MM.1S (cell line): ENCODE measurements at regions not wholly inside any gene's neighbourhood (a gene's known extent, or its start where the extent isn't known, plus 50 kb on each side); places are given as distances from the start of the nearest gene placed in this dataset.
"Not testable (repeated sequence)": the region's sequence is repeated elsewhere in the genome, so short reads cannot be mapped to it uniquely, and the experiment has no call there.

Experiments used
- DNase-seq: peaks from one replicate; pipeline ENCODE4 v3.0.0-alpha.2; 2015
- H2AFZ ChIP-seq: fragments of 300-600 bp; sonication (generic); 2 replicates; pipeline ENCODE4 v1.6.0; 2016; ENCODE audit warnings: antibody characterized with exemption, low read length
- H3F3A ChIP-seq: fragments of 300-600 bp; sonication (generic); 2 replicates; pipeline ENCODE4 v1.6.1; 2016; ENCODE audit warnings: mild to moderate bottlenecking, antibody characterized with exemption, low read length, moderate library complexity, mixed read lengths; ENCODE audit not compliant: insufficient read depth
- H3K27ac ChIP-seq: fragments of 300-600 bp; sonication (generic); 2 replicates; pipeline ENCODE4 v1.5.1; 2016; ENCODE audit warnings: mild to moderate bottlenecking, low read length
- H3K27me3 ChIP-seq: fragments of 300-600 bp; sonication (generic); replicated peaks from 2 replicates; pipeline ENCODE4 v1.6.0; 2016; ENCODE audit warnings: low read length; ENCODE audit not compliant: insufficient read depth
- H3K36me3 ChIP-seq: fragments of 300-600 bp; sonication (generic); replicated peaks from 2 replicates; pipeline ENCODE4 v1.6.1; 2016; ENCODE audit warnings: mild to moderate bottlenecking, low read length, mixed read lengths; ENCODE audit not compliant: insufficient read depth
- H3K4me1 ChIP-seq: fragments of 300-600 bp; sonication (generic); 2 replicates; pipeline ENCODE4 v1.6.1; 2016; ENCODE audit warnings: low read length, mixed read lengths
- H3K4me2 ChIP-seq: fragments of 300-600 bp; sonication (generic); 2 replicates; pipeline ENCODE4 v1.6.0; 2016; ENCODE audit warnings: low read depth, low read length
- H3K4me3 ChIP-seq: fragments of 300-600 bp; sonication (generic); 2 replicates; pipeline ENCODE4 v1.5.1; 2016; ENCODE audit warnings: low read length, mixed read lengths
- H3K79me2 ChIP-seq: fragments of 300-600 bp; sonication (generic); 2 replicates; pipeline ENCODE4 v1.6.1; 2016; ENCODE audit warnings: mixed run types, low read length, mixed read lengths
- H3K9ac ChIP-seq: fragments of 300-600 bp; sonication (generic); 2 replicates; pipeline ENCODE4 v1.6.1; 2016; ENCODE audit warnings: low read length, mixed read lengths
- H3K9me2 ChIP-seq: fragments of 300-600 bp; sonication (generic); replicated peaks from 2 replicates; pipeline ENCODE4 v1.6.1; 2016; ENCODE audit warnings: mild to moderate bottlenecking, low read length, mixed read lengths; ENCODE audit not compliant: insufficient read depth
- H3K9me3 ChIP-seq: fragments of 300-600 bp; sonication (generic); replicated peaks from 2 replicates; pipeline ENCODE4 v1.6.1; 2016; ENCODE audit warnings: mild to moderate bottlenecking, low read length, mixed read lengths; ENCODE audit not compliant: insufficient read depth
- H4K20me1 ChIP-seq: fragments of 300-600 bp; sonication (generic); 2 replicates; pipeline ENCODE4 v1.6.1; 2016; ENCODE audit warnings: mild to moderate bottlenecking, low read length, moderate library complexity, mixed read lengths; ENCODE audit not compliant: insufficient read depth
- EZH2 ChIP-seq: fragments of 300-600 bp; sonication (generic); optimal IDR thresholded peaks from 2 replicates; pipeline ENCODE3; 2017; ENCODE audit warnings: low read depth, mild to moderate bottlenecking, antibody characterized with exemption, low read length, mixed read lengths
- EZH2phosphoT487 ChIP-seq: fragments of 300-600 bp; sonication (generic); IDR thresholded peaks from 2 replicates; pipeline ENCODE4 v1.6.1; 2018; ENCODE audit warnings: antibody characterized with exemption, low read length
- TF ChIP-seq, protein P1 (sequence below): fragments of 300-600 bp; sonication (generic); IDR thresholded peaks from 2 replicates; pipeline ENCODE4 v1.5.1; 2016; ENCODE audit warnings: antibody characterized with exemption, low read length, mixed read lengths

DNA sequence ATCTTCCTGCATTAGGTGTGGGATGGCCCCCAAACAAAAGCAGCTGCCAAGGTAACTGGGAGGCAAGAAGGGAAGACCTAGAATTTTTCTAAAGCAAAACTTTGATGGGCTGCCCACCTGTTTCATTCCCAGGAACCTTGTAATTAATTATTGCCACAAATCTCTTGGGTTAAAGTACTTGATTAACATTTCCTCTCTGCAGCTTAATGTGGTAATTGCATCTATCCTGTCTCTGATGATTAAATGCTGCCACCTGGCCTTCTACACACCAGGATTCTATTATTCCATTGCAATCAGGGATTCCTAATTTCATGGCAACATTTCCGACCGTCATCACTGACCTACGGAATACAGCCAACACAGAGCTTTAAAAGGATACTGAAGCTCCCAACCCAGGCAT lies 68.3 kb upstream of the RC3H1 start:
- DNase-seq: no peak
- no peak for TF ChIP-seq EZH2phosphoT487
- TF ChIP-seq EZH2: no peak
- H3K27me3 ChIP-seq: no peaks in the 10 kb centered on the region
- H3K9ac ChIP-seq: no peak overlapping the region
- H3K36me3 ChIP-seq: no peaks in the 10 kb centered on the region
- no peaks in the 10 kb centered on the region for H3K79me2 ChIP-seq
- no peaks in the 10 kb centered on the region for H3K9me2 ChIP-seq
- H4K20me1 ChIP-seq: no peaks in the 10 kb centered on the region
- H3K4me3 ChIP-seq: no peak overlapping the region
- H2AFZ ChIP-seq: no peak overlapping the region
- no peaks in the 10 kb centered on the region for H3K4me1 ChIP-seq
- no peaks in the 10 kb centered on the region for H3K9me3 ChIP-seq
- no peaks in the 10 kb centered on the region for H3F3A ChIP-seq
- H3K4me2 ChIP-seq: no peak overlapping the region
- no peak overlapping the region for H3K27ac ChIP-seq

GRCh38 chr1:174080819-174081218 lies 58.7 kb upstream of the RC3H1 start:
- H2AFZ ChIP-seq: no peak overlapping the region
- no peaks in the 10 kb centered on the region for H3F3A ChIP-seq
- H3K9ac ChIP-seq: no peak overlapping the region
- H3K4me3 ChIP-seq: no peak overlapping the region
- H3K4me1 ChIP-seq: no peaks in the 10 kb centered on the region
- H3K4me2 ChIP-seq: no peak overlapping the region
- H3K27me3 ChIP-seq: no peaks in the 10 kb centered on the region
- no peaks in the 10 kb centered on the region for H3K9me3 ChIP-seq
- no peak overlapping the region for H3K27ac ChIP-seq
- no peaks in the 10 kb centered on the region for H3K79me2 ChIP-seq
- TF ChIP-seq EZH2phosphoT487 (no peak), EZH2 (no peak)
- TF ChIP-seq, protein P1, sequence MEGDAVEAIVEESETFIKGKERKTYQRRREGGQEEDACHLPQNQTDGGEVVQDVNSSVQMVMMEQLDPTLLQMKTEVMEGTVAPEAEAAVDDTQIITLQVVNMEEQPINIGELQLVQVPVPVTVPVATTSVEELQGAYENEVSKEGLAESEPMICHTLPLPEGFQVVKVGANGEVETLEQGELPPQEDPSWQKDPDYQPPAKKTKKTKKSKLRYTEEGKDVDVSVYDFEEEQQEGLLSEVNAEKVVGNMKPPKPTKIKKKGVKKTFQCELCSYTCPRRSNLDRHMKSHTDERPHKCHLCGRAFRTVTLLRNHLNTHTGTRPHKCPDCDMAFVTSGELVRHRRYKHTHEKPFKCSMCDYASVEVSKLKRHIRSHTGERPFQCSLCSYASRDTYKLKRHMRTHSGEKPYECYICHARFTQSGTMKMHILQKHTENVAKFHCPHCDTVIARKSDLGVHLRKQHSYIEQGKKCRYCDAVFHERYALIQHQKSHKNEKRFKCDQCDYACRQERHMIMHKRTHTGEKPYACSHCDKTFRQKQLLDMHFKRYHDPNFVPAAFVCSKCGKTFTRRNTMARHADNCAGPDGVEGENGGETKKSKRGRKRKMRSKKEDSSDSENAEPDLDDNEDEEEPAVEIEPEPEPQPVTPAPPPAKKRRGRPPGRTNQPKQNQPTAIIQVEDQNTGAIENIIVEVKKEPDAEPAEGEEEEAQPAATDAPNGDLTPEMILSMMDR: no peak
- H3K36me3 ChIP-seq: no peaks in the 10 kb centered on the region
- H4K20me1 ChIP-seq: no peaks in the 10 kb centered on the region
- no peaks in the 10 kb centered on the region for H3K9me2 ChIP-seq
- no peak for DNase-seq

DNA sequence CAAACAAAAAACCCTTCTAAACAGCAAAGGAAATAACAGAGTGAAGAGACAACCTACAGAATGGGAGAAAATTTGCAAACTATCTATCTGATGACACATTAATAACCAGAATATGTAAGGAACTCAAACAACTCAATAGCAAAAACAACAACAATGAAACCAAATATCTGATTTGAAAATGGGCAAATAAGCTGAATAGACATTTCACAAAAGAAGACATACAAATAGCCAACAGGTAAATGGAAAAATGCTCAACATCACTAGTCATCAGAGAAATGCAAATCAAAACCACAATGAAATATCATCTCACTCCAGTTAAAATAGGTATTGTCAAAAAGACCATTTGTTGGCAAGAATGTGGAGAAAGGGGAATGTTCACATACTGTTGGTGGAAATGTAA lies 57.6 kb upstream of the RC3H1 start:
- no peak for DNase-seq
- Histone ChIP-seq H3K36me3 (no peaks in the 10 kb centered on the region), H3K4me1 (no peaks in the 10 kb centered on the region), H4K20me1 (no peaks in the 10 kb centered on the region), H3K9ac (no peak overlapping the region), H2AFZ (no peak overlapping the region), H3F3A (no peaks in the 10 kb centered on the region), H3K4me3 (no peak overlapping the region), H3K79me2 (no peaks in the 10 kb centered on the region), H3K9me3 (no peaks in the 10 kb centered on the region), H3K27ac (no peak overlapping the region), H3K4me2 (no peak overlapping the region), H3K27me3 (no peaks in the 10 kb centered on the region), H3K9me2 (no peaks in the 10 kb centered on the region)
- TF ChIP-seq EZH2phosphoT487: no peak
- TF ChIP-seq, protein P1: no peak

DNA sequence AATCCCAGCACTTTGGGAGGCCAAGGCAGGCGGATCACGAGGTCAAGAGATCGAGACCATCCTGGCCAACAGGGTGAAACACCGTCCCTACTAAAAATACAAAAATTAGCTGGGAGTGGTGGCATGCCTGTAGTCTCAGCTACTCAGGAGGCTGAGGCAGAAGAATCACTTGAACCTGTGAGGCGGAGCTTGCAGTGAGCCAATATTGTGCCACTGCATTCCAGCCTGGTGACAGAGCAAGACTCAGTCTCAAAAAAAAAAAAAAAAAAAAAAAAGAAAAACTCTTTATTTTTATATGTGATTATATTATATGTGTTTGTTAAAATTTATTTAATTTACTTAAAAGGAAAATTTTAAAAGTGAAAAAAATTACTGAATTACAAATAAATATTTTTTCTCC lies 56.8 kb upstream of the RC3H1 start:
- H3K4me1 ChIP-seq, H3K36me3 ChIP-seq, H3K79me2 ChIP-seq, DNase-seq, H3K4me3 ChIP-seq, H3K9ac ChIP-seq, H3K27me3 ChIP-seq, H3K27ac ChIP-seq, H3F3A ChIP-seq, H3K9me3 ChIP-seq, H4K20me1 ChIP-seq, H3K9me2 ChIP-seq, H3K4me2 ChIP-seq, H2AFZ ChIP-seq: not testable (repeated sequence)
